CD4-positive, alpha-beta T cell treated with Interleukin-6 for 4 hours (primary cell): ENCODE measurements at regions not wholly inside any gene's neighbourhood (a gene's known extent, or its start where the extent isn't known, plus 50 kb on each side); places are given as distances from the start of the nearest gene placed in this dataset.

ENCODE experiments used
- DNase-seq: peaks from one replicate; pipeline ENCODE4 v3.0.0-alpha.2; 2020; ENCODE audit warnings: mixed read lengths

DNA sequence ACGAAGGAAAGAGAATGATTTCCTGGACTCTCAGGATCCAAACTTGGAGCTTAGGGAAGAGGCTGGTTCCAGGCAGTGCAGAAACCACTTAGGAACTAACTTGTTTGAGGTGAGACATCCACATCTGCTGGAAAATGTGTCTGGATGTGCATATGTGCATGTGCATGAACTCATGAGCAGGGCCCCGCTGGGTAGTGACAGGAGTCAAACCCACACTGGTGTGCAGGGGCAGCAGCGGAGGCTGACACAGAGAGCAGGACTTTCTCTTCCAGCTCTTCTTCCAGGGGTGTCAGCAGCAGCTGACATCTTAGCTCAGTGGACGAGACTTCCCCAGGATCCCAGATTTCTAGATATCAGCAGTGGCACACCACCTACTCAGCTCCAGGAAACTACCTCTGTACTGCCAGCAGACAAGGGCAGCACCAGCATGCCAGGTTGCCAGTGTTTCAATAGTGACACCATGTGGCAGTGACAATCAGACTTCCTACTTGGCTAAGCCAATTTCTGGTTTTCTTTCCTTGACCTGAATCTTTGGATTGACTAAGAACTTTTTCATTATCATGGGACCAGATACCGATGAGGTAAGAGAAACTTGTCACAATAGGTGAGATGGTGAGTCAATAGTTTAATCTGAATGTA lies 227.5 kb upstream of the ZC3H12C start:
- DNase-seq, result no peak

DNA sequence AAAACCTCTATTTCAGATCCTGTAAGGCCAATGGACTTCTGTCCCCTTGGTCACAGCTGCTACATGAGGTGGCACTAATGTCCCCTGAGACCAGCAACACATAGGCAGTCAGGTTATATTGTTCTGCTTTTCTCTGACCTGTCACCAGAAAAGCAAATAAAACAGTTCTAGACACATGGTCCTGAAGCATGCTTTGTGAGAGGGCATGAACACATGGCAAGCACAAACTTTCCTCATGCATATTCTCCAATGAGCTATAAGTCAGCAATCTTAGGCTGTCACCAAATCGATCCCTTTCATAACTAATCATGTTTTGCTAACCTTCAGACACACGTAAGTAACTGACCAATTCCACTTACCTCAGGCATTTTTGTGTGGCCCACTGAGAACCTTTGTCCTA lies 225.4 kb upstream of the ZC3H12C start:
- DNase-seq, result no peak

DNA sequence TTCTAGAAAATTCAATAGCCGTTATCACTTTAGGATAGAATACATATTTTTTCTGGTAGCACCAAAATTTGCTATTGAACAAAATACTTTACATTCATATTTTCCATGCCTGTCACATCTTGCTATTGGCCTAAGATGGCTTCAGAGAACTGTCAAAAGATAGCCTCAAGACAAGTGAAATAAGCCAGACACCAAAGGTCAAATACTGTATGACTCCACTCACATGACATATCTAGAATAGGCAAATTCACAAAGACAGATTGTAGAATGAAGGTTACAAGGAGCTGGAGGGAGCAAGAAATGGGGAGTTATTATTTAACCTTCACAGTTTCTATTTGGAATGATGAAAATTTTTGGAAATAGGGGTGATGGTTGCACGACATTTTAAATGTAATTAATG lies 223.7 kb upstream of the ZC3H12C start:
- no peak for DNase-seq

DNA sequence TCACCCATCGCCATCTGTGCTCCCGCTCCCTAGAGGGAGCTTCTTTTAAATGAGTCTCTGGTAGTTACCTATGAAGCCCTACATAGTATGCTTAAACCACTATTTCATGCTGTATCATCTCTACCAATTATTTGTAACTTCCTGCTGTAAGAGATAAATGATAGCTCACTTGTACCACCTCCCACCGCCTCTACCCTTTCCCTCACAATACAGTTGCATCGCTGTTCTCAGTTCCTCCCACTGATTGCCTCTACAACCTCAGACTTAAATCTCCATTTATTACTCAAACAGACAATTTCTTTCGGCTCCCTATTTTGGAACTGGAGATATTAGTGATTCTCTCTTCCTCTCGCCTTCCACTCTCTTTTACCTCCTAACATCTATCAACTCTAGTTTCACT lies 222.9 kb upstream of the ZC3H12C start:
- DNase-seq, result no peak

DNA sequence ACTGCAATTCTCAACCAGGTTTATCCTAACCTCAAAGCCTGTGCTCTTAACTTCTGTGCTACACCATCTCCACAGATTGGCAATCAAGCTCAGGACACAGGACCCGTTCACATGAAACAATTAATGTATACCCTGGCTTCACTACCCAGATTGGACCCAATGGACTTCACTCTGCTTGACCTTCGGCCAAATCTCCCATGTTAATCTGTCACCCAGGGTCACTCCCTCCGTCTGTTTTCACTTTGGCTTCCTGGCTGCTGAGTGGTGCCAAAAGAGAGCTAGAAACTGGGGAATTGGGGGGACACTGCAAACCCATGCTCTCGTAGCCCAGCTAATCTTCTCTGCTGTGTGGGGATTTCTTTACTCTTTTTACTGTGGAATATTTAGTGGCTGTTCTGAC lies 216.1 kb upstream of the ZC3H12C start:
- no peak for DNase-seq

DNA sequence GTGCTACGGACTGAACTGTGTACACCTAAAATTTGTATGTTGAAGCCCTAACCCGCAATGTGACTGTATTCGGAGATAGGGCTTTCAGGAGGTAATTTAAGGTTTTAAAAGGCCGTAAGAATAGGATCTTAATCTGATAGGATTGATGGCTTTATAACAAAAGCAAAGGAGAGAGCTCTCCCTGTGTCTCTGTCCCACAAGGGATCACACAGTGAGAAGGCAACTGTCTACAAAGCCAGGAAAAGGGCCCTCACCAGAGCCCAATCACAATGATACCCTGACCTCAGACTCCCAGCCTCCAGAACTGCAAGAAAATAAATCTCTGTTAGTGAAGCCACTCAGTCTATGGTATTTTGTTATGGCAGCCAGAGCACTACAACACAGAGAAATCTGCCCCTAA lies 208.7 kb upstream of the ZC3H12C start:
- no peak for DNase-seq

DNA sequence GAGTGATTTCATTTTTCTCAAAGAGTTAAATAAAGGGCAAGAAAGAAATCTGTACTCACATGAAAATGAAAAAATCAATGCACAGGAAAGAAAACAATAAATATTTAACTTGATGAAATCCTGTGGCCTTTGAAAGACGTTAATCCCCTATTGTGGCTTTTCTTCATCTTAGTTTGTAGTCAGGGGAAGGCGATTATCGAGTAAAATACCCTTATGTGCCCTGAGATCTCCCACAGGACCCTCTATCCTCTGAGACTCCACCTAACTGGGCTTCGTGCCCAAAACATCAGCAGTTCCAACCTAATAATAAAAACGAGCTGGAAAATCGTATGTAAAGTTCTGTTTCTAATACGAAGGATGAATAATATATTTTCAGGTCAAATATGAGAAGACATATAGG lies 208.2 kb upstream of the ZC3H12C start:
- DNase-seq, result no peak

DNA sequence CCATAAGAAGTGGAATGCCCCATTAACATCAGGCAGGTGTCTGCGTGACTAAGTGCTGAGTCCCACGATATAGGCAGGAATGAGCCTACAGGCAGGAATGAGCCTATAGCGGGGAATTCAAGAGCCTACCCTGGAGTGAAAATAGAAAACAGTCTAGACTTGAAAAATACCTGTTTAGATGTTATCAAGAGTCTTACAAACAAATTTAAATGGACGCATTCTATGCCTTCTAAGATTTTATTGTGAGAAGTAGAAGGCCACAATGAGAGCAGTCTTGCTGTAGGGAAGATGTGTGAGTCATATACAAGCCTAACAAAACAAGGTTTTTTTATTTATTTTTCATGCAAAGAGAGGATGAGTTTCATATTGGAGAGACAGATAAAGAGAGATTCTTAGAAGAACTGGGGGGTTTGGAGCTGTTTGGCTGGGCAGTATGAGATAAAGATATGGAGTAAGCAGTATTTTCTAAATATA lies 200.8 kb upstream of the ZC3H12C start:
- no peak for DNase-seq

DNA sequence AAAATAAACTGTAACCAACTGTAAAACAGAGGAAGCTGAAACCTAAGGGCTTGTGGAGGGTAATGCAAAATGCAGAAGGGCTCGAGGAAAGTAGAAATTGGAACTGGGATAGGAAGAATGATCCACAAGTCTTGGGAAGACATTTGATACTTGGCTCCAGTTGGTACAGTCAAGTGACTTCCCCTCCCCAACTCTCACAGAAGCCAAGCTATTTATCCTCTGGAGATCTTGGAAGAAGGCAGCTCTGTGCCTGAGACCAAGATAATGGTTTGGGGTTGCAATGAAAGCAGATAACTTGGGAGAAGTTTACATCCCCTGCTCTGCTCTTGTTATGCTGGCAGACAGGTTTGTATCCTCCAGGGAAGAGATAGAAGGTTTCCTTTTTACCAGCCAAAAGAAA lies 198.9 kb upstream of the ZC3H12C start:
- no peak for DNase-seq

DNA sequence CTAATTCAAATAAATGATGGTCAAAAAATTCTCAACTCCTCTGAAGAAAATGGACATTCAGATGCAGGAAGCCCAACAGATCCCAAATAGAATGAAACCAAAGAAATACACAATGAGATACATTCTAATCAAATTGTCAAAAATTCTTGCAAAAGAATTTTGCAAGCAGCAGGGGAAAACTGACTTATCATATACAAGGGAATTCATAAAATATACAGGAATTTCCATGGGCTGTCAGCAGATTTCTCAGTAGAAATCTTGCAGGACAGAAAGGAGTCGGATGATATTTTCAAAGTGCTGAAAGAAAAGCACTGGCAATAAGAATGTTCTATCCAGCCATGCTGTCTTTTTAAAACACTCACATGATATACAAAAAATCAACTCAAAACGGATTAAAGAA lies 194.6 kb upstream of the ZC3H12C start:
- DNase-seq, result no peak

DNA sequence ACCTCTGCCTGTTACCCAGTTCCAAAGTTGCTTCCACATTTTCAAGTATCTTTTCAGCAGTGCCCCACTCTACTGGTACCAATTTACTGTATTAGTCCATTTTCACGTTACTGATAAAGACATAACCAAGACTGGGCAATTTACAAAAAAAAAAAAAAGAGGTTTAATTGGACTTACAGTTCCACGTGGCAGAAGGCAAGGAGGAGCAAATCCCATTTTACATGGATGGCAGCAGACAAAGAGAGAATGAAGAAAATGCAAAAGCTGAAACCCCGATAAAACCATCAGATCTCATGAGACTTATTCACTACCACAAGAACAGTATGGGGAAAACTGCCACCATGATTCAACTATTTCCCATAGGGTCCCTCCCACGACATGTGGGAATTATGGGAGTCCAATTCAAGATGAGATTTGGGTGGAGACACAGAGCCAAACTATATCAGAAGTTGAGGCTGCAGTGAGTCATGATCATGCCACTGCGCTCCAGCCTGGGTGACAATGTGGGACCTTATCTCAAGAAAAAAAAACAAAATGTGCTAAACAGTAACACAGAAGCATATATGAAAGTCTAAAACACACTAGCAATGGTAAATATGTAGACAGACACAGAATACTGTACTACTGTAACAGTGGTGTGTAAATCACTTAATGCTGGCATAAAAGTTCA lies 190.3 kb upstream of the ZC3H12C start:
- DNase-seq, result no peak

DNA sequence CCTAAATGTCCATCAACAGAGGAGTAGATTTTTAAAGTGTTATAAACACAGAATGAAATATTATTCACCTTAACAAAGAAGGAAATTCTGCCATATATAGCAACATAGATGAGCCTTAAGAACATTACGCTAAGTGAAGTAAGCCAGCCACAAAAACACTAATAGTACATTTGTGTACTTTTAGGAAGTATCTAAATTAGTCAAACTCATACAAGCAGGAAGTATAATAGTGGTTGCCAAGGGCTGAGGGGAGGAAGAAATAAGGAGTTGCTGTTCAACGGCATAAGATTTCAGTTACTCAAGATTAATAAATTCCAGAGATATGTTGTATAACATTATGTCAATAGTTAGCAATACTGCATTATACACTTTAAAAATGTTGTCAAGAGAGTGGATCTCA lies 181.7 kb upstream of the ZC3H12C start:
- no peak for DNase-seq

DNA sequence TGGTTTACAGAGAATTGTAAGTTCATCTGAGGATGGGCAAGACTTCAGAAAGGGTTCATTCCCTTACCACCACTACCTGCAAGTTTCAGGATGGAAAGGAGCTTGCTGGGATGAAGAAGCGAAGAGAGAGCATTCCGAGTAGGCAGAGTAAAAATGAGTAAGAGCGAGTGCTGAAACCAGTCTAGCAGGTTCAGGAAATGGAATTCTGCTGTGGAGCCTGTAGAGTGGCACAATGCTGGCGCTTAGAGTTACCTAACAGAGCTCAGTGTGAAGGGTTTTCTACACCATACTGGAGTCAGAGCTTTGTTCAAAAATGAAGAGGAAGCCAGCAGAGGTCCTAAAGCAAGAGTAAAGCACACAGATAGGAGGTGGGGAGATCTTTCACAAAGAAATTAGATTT lies 179.2 kb upstream of the ZC3H12C start:
- DNase-seq, result no peak

DNA sequence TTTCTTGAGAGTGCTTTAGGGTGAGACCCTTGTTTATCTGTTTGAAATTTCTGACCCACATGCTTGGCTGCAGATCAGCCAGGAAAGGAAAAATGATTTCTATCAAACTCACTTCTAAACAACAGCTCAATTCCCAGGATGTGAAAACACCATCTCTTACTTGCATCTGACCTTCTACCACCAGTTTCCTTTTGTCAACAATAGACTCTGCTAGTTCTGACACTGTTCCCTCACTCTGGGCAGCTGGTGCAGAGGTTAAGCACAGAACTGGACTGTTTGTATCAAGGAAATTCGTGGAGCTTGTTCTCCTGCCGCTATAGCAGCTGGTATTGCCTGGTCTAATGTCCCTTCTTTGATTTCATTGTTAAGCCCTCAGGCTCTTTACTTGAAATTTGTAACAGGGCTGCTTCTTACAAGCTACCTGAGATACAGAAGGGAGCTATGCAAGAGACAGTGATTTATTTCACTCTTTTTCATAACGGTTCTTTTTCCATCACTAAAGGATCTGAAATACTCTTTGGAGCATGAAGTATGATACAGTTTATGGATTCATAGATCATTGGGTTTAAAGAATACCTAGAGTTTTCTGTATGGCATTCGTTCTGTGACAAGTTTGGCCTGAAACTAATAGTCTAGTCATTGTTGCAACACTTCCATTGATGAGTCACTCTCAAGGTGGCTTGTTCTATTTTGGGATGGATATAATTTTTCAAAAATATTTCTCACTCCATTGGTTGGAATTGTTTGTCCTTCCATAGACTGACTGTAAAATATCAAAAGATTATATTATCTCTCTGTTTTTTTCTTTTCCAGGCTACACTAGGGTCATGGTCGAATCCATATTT lies 178.2 kb upstream of the ZC3H12C start:
- no peak for DNase-seq

DNA sequence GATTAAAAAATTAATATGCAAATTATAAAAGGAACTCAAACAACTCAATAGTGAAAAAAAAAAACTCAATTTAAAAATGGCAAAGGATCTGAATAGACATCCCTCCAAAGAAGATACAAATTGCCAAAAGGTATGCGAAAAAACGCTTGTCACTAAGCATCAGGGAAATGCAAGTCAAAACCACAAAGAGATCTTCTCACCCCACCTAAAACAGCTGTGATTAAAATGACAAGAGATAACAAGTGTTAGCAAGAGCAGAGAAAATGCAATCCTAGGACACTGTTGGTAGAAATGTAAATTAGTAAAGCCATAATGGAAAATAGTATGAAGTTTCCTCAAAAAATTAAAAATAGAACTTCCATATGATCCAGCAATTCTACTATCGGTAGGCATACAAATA lies 166.3 kb upstream of the ZC3H12C start:
- DNase-seq, result no peak

DNA sequence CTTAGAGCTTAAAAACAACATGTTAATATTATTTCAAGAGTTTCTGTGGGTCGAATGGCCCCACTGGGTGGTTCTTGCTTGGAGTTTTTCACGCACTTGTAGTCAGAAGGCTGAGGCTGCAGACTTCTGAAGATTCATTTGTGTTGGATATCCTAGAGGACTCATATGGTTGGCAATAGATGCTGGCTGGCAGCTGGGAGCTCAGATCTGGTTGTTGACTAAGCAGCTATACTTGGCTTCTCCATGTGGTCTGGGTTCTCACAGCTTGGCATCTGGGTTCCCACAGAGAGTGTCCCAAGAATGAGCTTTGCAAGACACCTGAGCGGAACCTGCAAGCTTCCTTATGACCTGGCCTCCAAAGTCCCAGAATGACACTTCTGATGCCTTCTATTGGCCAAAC lies 163.9 kb upstream of the ZC3H12C start:
- DNase-seq, result no peak

DNA sequence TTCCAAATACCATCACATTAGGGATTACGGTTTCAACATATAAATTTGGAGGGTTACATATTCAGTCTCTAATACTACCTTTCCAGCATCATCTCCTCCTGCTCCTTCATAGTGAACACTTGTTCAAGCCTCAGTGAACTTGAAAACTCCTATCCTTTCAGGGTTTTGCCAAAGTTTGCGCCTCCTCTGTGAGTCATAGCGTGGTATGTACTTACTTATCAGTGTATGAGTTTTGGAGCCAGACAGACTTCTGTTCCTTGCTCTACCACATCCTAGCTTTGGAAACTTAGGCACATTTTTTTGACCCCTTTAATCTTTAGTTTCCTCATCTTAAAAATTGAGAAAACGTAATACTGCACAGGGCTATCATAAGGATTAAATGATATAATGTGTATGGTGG lies 160.1 kb upstream of the ZC3H12C start:
- no peak for DNase-seq

DNA sequence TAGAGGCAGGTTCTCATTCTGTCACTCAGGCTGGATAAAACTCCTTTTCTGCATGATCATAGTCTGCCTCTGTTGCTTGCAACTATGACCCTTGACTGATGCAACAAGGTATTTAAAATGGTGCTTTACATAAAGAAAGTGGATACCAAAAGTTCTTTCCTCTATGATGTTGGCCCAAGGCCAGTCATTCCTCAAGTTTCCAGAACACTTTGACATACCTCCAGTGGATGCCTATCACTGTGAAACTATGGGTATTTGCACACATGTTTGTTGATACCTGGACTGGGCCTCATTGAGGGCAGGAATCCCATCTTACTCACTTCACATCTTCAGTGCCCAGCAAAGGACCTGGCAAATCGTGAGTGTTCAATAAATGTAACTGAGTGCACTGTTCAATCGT lies 159.0 kb upstream of the ZC3H12C start:
- no peak for DNase-seq

DNA sequence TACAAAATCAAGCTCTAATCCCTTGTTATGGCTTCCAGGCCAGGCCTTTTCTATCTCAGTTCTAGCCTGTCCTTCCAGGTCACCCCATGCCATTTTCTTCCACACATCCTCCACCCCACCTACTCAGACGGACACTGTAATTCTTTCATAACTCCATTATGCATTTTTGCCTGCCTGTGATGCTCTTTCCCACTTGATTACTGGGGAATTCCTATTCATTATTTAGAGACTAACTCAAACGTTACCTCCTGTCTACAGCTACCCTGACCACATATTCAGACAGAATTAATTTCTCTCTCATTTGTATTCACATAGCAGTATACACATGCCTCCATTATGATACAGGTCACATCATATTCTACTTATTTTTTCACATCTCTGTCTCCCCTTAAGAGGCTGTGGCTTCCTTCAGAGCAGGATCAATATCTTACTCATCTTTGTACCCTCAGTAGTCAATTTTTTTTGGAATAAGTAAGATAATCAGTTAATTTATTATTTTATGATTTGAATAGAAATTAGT lies 156.5 kb upstream of the ZC3H12C start:
- no peak for DNase-seq

DNA sequence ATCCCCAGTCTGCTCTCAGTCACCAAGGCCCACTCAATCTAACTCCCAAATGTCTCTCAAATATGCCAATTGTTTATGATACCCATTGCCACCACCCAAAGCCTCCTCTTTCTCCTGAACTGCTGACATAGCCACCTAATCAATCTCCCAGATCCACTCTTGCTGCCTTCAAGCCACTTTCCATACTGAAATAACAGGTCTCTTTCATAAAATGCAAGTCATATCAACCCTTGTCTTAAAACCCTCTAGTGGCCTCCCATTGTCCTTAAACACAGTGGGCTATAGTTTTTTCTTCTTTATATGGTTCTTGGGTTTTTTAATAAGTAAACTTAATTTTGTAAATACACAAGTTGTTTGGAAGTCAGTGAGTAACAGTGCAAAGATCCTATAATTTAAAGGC lies 155.2 kb upstream of the ZC3H12C start:
- DNase-seq, result no peak

DNA sequence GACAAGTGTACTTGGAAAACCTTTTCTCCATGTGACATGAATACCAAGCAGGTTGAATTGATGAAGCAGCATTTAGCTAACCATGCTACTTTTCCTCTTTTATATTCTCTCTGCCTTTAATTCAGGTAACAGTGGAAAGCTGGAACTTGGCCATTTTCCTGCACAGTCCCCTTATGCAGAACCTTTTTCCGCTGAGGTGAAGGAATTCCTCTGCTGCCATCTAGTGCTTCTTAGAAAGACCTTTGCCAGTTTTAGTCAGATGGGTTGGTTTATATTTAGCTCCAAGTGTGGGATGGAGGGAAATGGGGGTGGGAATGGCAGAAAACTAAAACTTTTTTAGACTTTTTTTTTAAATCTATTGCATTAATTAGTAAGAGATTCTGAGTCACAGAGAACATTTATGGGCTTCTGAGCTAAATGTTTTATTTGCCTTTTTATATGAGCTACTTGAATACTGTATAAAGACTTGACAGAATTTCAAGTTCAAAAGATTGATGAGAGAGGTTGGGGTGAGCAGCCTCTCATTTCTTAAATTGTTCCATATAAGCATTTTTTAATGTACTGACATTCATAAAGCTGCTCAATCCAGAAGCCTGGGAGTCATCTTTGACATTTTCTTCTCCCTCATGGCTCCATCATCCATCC lies 153.9 kb upstream of the ZC3H12C start:
- DNase-seq, result no peak

DNA sequence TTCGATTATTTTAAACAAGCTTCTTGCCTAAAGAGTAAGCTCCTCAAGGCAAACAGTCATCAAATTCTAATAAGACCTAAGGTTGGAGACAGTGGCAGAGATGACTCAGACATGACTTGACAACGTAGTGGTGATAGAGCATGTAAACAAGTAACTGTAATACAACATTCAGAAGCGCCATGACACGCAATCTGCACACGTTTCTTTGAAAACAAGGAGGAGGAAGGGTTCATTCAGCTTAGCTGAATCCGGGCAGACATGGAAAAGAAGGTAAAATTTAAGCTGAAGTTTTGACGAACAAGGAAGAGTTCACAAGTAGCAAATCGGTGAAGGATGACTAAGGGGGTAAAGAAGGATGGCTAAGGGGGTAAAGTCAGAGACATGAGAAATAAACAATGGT lies 152.4 kb upstream of the ZC3H12C start:
- DNase-seq, result no peak

DNA sequence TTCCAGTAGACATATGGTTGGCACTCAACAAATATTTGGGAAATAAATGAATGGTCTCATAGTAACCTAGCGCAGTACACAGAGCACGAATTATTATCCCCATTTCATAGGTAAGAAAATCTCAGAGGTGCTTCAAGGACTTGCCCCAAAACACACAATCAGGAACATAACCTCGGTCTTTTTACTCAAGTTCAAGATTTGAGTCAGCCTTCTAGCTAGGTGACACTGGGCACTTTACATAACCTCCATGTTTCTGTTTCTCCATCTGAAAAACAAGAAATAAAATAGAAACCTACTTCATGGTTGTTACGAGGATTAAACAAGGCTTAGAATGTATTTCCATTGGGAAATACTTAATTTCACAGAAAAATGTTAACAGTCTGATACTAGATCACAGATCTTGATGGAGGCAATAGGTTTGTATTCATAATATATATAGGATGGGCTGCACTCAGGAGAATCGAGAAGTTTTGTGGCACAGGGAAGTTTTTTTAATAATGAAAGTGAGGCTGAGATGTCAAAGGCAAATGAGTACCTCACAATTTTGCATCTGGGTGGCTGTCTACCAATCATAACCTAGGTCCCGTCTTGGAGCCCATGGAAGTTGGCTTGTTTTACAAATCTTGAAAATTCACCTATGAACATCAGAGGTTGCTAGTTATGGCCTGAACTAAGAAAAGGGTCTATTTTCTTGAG lies 147.4 kb upstream of the ZC3H12C start:
- no peak for DNase-seq
